ENCODE measurements at regions not wholly inside any gene's neighbourhood (a gene's known extent, or its start where the extent isn't known, plus 50 kb on each side); places are given as distances from the start of the nearest gene placed in this dataset.

DNA sequence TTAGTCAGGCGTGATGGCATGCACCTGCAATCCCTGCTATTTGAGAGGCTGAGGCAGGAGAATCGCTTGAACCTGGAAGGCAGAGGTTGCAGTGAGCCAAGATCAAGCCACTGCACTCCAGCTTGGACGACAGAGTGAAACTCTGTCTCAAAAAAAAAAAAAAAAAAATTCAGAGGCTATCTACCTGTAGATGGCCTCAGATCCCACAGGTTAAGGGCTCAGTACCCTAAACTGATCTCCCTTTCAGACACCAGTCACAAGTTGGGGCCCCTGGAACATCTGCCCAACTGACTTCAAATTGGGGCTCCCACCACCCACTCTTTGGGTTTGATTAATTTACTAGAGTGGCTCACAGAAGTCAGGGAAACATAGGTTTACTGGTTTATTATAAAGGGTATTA, 65.4 kb upstream of the ERCC6L2 start:
- H3K9me3 Mint-ChIP-seq = no peaks in the 10 kb centered on the region
- Histone ChIP-seq H2AK5ac (ENCODE audit: insufficient read length, low read length) (no peak overlapping the region), H4K8ac (replicated peaks; ENCODE audit: insufficient read length, low read depth, low read length) (no peak overlapping the region), H3K4me1 (ENCODE audit: insufficient read depth, low read length) (no peaks in the 10 kb centered on the region; the same call in 1 of the 2 replicates), H3K9me3 (ENCODE audit: control insufficient read depth, low read depth, low read length) (no peaks in the 10 kb centered on the region), H2BK20ac (ENCODE audit: low read depth, low read length, poor library complexity, severe bottlenecking) (no peak overlapping the region), H2BK120ac (ENCODE audit: low read depth, low read length, poor library complexity, severe bottlenecking) (no peak overlapping the region), H2BK12ac (ENCODE audit: insufficient read length, low read depth, low read length) (no peak overlapping the region), H3K79me2 (ENCODE audit: insufficient read depth, low read length) (no peaks in the 10 kb centered on the region), H3K14ac (ENCODE audit: insufficient read depth, low read length) (no peak overlapping the region), H3K9ac (ENCODE audit: extremely low read depth, insufficient read length, low read length) (no peak overlapping the region), H3K27me3 (ENCODE audit: insufficient read depth, low read length) (no peaks in the 10 kb centered on the region), H2AFZ (ENCODE audit: low read length) (no peak overlapping the region), H4K5ac (ENCODE audit: insufficient read length, low read depth, low read length) (no peak overlapping the region), H3K27ac (ENCODE audit: insufficient read length, low read depth, low read length) (no peak overlapping the region), H3K23ac (ENCODE audit: insufficient read length, low read depth, low read length) (no peak overlapping the region), H4K20me1 (ENCODE audit: control insufficient read depth, insufficient read depth, insufficient read length) (no peaks in the 10 kb centered on the region), H2BK15ac (ENCODE audit: low read depth, low read length) (no peak overlapping the region), H3K18ac (ENCODE audit: insufficient read length, low read depth, low read length) (no peak overlapping the region), H3K56ac (ENCODE audit: insufficient read length, low read depth, low read length) (no peak overlapping the region), H2BK5ac (ENCODE audit: insufficient read length, low read length) (no peak overlapping the region), H3K23me2 (ENCODE audit: insufficient read length, low read depth, low read length, poor library complexity, severe bottlenecking) (no peaks in the 10 kb centered on the region), H4K91ac (ENCODE audit: insufficient read length, low read depth, low read length) (no peak overlapping the region), H3K79me1 (ENCODE audit: insufficient read depth, low read depth, low read length, poor library complexity, severe bottlenecking) (no peaks in the 10 kb centered on the region), H3T11ph (ENCODE audit: low read length) (no peak overlapping the region), H3K4ac (ENCODE audit: low read depth, low read length) (no peak overlapping the region), H3K4me2 (ENCODE audit: insufficient read depth, insufficient read length, low read length) (no peak overlapping the region)
- no peak overlapping the region for H3K4me3 Mint-ChIP-seq
- no peak for DNase-seq
- peaks cover under 1% of the 10 kb centered on the region for H3K27me3 Mint-ChIP-seq (ENCODE audit: low read depth)
- no peak overlapping the region for H3K27ac Mint-ChIP-seq
- H3K4me1 Mint-ChIP-seq = peaks cover 13 to 18% of the 10 kb centered on the region in 2 experiments
- TF ChIP-seq, protein P1, sequence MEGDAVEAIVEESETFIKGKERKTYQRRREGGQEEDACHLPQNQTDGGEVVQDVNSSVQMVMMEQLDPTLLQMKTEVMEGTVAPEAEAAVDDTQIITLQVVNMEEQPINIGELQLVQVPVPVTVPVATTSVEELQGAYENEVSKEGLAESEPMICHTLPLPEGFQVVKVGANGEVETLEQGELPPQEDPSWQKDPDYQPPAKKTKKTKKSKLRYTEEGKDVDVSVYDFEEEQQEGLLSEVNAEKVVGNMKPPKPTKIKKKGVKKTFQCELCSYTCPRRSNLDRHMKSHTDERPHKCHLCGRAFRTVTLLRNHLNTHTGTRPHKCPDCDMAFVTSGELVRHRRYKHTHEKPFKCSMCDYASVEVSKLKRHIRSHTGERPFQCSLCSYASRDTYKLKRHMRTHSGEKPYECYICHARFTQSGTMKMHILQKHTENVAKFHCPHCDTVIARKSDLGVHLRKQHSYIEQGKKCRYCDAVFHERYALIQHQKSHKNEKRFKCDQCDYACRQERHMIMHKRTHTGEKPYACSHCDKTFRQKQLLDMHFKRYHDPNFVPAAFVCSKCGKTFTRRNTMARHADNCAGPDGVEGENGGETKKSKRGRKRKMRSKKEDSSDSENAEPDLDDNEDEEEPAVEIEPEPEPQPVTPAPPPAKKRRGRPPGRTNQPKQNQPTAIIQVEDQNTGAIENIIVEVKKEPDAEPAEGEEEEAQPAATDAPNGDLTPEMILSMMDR (conservative IDR thresholded peaks at IDR 0.05) = no peak
- H3K36me3 Mint-ChIP-seq (ENCODE audit: insufficient read depth in 1 of 3, low read depth in 3 of 3) = no peaks in the 10 kb centered on the region
- no CpG with 5 or more reads among the region's 3 CpGs for WGBS (ENCODE audit: extremely low coverage, insufficient read length, low lambda C conversion rate)

All from H9 (cell line).